HG03135 (cell line): ENCODE measurements at regions not wholly inside any gene's neighbourhood (a gene's known extent, or its start where the extent isn't known, plus 50 kb on each side); places are given as distances from the start of the nearest gene placed in this dataset.
A peak's percentile ranks its signal among the peaks of the same experiment; 100 is the strongest.

Source experiments
- ATAC-seq: cut with Tn5 transposase; IDR thresholded peaks from one replicate; pipeline ENCODE4 v1.9.1; 2021; ENCODE audit warnings: mild to moderate bottlenecking, moderate library complexity; ENCODE audit not compliant: unreplicated experiment

DNA sequence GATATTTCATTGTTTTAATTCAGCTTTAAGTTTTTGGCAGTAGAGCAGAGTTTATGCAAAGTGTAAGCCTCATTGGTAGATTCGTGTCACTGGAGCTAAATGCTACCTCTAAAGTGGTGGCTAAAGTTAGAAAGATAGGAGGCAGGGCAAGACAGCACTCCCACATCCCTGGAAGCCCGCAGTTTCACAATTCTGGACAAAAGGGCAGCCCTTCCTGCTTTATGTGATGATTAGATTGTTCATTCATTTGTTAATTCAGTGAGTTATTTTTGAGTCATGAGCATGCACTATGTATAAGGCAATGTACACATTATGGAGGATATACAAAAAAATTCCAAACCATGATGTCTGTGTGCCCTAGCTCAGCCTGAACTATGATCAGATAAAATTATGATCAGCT, 52.1 kb upstream of the EIF3M start:
- ATAC-seq, result no peak

DNA sequence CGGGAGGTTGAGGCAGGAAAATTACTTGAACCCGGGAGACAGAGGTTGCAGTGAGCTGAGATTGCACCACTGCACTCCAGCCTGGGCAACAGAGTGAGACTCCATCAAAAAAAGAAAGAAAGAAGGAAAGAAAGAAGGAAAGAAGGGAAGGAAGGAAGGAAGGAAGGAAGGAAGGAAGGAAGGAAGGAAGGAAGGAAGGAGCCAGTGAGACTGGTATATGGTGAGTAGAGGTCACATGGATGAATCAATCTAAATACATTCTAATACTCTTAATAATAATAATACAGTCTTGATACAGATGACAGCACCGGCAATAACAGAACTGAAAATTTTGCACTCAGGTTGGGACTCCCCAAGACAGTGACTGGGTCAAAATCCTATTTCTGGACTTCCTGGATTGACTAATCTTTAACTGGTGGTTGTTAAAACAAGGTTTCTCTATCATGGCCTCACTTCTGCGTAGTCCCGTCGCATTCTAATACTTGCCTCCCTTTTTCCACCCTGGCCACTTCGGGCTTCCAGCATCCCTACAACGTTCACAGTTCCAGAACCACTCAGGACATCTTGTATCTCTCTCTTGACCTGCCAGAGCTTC, 53.5 kb upstream of the EIF3M start:
- peak; percentile 99 for ATAC-seq

DNA sequence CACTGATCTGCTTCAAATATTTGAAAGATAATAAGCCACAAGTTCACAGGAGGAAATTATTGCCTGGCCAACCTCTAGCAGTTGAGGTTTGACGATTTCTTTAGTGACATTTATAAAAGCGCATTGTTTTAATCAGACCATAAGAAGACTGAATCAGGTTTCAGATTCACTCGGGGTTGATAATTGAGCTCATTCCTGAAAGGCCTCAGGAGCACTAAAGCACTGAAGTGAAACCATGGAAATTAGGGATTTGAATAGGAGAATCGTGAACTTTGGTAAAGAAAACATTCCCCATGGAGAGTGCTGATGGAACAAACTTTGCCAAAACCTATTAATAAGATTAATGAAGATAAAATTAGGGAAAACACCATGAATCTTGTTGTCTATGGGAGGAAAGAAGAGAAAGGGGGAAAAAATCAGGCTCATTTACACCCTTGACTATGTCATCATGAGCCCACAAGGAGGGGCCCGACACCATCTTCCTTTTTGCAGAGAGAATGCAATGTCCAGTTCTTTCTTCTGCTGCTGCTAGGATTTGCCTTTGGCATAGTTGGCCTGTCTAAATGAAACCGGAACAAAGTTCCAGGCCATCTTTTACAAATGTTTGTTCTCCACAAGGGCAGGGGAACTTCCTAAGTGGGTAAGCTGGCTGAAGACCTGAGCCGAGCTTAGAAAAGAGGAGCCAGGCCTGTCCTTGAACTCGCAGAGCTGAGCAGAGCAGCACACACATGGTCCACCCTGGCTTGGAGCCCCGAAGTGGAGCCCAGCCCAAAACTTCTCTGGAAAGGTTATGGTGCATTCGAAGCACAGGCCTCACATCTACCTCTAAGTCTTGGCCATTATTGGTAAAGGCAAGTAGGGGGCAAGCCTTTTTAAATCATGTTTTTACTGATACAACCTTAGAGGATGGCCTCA, 56.1 kb upstream of the EIF3M start:
- no peak for ATAC-seq

DNA sequence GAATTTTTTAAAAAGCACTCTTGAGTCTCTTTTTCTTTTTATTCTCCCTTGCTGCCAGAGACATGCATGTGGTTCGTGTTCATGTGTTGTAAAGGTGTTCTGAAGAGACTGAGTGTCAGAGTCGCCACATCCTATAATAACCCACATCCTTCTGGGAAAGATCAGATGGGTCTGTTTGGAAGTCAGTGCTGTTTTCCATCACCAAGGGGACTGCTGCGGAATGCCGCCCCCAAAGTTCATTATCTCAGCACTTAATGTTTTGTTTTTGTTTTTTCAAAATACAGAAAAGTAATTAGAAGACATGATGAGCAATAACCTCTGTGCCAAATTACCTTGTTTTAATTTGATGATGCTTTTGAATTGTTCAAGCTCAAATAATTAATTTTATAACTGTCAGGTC, 56.9 kb upstream of the EIF3M start:
- no peak for ATAC-seq

DNA sequence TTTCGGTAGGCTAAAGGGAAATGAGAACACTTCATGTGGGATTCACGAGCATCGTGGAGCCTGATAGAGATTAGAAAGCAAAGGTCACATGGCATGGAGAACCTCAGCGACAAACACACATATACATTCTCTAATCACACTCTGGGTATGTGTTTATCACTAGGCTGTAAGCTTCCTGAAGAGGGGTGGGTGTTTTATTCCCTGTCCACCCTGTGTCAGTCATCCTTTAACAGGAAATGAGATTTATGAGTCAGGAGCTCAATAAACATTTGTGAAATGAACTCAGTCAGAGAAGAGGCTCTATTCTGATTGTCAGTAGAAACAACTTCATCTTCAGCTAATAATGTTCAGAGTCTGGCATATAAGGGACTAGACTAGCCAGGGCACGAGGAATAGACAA, 71.7 kb upstream of the EIF3M start:
- ATAC-seq, result no peak

DNA sequence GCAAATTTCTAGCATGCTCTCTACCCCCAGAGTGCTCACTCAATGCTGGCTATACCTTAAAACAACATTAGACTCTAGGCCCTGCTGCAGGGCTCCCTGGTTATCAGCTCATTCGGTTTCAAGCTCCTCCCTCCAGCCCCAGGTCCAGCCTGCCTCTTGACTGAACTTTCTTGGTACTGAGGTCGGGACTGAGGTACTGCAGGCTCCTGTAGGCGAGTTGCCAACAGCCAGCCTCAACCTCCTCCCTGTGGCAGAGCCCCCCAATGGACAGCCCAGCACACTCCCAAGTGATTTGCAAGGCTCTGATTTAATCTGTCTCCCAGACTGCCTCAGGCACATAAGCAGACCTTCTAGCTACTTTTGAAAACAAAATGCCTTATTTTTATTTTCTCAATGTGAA, 73.6 kb upstream of the EIF3M start:
- ATAC-seq, result no peak

DNA sequence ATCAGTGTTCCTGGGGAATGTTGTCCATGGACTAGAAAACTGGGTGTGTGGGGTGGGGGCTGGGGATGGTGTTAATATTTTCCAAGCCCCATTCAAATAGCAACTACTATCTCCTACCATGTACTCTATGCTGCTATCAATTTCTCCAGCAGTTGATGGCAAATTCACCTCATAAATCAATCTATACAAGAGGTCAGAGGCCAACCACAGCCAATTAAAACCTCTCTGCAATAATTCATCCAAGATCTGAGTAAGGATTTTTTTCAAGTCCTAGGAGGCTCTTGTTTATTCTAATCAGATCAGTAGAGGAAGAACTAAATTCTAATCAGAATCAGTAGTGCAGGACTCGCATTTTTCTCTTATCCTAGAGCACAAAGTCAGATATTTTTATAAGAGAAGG, 73.4 kb upstream of the WT1 start:
- ATAC-seq, result no peak

DNA sequence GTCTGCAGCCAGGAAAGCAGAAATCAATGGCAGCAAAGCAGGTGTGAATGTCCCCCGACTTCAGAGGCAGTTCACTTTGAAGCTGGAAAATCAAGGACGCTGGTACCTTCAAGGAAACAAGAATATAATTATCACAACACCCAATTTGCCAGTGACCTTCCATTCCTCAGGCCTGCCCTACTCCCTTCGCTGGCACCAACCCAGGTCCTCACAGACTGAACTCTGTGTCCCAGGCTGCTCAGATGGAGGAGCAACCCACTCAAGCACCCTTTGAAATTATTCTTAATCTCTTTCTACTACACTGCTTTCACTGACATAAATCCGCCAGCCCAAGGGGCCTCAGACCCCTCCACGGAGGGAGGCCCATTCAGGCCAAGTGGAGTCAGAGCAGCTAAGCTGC, 64.7 kb upstream of the WT1 start:
- ATAC-seq, result no peak

DNA sequence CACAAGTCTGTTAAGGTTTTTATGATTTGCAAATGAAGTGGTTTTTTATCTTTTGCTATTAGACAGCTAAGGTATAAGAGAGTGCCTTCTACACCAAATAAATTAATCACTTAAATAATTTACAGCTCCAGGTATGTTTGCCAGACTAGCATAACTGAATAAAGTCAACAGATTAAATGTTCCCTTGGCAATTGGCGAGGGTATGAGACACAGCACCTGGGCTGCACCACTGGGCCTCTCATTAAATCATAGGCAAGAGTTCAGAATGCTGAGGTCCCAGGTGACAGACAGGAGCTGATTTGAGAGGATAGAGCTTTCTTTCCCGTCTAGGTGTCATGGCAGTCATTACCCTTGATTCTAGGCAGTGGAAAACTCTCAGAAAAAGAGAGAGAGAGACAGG, 62.6 kb upstream of the WT1 start:
- ATAC-seq, result no peak

DNA sequence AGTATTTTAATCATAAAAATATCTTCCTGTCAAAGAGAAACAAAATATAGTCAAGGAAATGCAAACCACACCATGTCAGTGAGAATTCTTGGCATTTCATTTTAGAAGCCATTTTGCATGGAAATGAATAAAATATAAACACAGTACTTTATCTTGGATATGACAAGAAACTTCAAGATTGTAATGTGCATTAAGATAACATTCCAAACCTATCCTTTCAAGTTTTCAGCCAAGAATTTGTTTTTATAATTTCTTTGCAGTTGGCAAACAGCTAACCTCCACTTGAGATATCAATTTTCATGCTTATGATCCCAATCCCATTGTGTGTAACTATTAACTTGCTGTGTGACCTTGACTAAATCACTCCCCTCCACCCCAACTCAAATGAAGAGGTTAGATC, 59.3 kb upstream of the WT1 start:
- no peak for ATAC-seq

DNA sequence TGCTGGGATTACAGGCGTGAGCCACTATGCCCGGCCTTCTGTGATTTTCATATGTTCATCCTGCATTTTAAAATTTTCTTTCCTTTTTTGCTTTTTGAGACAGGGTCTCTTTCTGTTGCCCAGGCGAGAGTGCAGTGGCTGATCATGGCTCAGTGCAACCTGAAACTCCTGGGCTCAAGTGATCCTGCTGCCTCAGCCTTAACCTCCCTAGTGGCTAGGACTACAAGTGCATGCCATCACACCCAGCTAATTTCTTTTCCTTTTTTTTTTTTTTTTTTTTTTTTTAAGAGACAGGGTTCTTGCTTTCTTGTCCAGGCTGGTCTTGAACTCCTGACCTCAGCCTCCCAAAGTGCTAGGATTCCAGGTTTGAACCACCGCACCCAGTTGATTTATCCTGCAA, 54.1 kb upstream of the WT1 start:
- ATAC-seq, result no peak

DNA sequence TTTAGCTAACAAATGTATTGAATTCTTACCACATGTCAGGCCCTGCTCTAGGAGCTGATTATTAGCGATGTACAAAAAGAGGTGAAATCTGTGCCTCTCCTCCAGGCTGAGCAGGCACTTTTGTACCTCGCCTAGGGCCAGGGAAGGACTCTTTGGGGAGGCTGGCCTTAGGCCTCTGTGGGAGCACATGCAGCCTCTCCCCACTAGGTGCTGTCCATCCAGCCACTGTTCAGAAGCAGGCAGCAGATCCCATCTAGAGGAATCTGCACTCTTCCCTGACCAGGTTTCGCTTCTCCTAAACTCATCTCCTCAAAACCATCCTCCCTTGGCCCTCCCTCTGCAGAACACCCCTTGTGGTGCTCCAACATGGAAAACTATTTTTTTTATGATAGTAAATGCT, 51.9 kb upstream of the WT1 start:
- ATAC-seq, result no peak

DNA sequence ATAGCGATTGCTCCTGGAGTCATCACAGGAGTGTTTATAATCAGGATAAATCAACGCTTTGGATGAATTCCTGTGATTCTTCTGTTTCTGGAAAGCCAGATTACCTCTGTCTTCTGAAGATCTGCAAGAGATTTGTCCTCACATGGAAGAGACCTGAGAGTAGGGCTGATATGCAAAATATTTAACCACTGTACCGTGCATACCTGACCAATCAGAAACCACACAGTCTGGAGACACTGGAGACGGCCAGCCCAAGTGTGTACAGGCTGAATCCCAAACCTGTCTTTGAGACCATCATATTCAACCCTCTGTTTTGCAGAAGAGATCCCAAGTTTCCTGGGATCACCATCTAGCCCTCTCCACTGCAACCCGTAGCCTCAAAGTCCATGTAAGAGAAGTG, 50.4 kb upstream of the WT1 start:
- no peak for ATAC-seq
